Fibroblast of skin of scalp (primary cell): ENCODE measurements at regions not wholly inside any gene's neighbourhood (a gene's known extent, or its start where the extent isn't known, plus 50 kb on each side); places are given as distances from the start of the nearest gene placed in this dataset.

Experiments
- DNase-seq: peaks from one replicate; pipeline ENCODE4 v3.0.0-alpha.2; 2013

DNA sequence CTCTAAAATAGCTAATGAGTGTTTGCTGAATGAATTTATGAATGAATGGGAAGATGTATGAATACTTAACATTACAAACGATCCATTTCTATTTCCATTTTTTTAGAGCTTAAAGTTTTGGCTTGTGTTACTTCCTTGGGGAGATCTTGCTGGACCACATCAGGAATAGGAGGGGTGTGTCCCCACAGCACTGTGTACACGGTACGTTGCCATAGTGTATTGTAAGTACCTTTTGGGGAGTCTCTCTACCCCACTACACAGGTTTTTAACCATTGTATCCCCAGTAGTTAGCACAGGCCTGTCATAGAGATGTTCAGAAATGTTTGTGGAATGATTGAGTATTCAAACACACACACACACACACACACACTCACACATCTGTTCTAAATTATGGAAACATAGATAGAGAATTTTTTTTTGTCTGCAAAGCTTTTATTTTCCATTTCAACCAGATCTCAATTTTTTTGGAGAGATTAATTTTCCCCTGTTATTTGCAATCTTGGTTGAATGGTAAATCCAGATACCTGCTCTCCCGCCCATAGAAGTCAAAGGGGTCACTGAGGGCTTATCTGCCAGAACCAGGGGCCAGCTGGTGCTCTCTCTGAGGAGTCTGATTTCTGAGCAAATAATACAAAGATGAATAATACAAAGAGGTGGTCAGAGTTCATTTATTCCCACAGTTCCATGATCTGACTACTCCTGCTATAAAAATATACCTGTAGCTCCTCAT, 471.0 kb downstream of the INSC start:
- DNase-seq, result no peak

- no peak for DNase-seq
Observed at GRCh38 chr11:15586741-15587473, 472.2 kb downstream of the INSC start.

DNA sequence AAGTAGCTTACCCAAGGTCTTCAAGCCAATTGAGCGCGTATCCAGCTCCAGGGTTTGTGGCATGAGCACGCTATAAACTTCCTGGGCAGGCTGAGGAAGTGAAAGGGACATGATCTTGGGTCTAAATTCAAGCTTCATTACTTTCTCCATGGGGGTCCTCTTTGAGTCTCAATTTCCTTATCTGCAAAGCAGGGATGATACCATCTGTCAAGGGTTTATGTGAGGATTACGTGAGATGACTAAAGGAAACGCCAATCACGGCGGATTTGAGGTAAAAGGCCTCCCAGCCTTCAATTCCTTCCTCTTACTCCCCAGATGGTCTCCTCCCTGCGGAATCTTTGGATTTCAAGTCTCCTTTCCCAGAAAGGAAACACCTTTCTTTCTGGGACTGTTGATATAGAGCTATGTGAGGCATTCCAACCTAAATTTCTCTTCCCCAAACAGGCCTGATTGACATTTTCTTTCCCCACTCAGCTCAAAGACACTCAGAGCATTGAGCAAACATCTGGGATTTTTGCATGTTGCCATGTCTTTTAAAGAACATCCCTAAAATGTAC, 474.4 kb downstream of the INSC start:
- no peak for DNase-seq

- DNase-seq, result no peak
Observed at GRCh38 chr11:15590132-15590531, 475.4 kb downstream of the INSC start.

- no peak for DNase-seq
Observed at GRCh38 chr11:15591112-15591537, 476.4 kb downstream of the INSC start.

GRCh38 chr11:15594607-15595006, 479.9 kb downstream of the INSC start:
- DNase-seq, result no peak

DNA sequence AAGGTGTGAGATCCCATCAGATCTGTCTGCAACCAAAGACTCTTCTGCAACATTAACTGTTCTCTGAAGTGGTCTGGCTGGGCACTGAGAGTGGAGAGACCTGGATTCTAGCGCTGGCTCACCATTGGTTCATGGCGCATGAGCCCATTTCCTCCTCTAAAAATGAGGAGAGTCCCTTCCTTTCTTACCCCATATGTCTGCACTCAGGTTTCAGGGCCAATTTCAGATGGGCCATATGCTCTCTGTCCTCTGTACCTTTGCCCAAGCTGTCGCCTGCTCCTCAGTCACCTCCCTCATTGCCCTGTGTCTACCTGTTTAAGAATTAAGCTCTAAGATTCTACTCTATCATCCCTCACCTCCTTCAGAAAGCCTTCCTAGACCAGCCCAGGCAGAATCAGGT, 484.7 kb downstream of the INSC start:
- no peak for DNase-seq

- DNase-seq, result no peak
Observed at GRCh38 chr11:15602047-15602446, 487.3 kb downstream of the INSC start.

GRCh38 chr11:15602785-15603567, 488.3 kb downstream of the INSC start:
- no peak for DNase-seq

- no peak for DNase-seq
Observed at GRCh38 chr11:15605094-15605493, 490.4 kb downstream of the INSC start.

- DNase-seq, result no peak
Observed at GRCh38 chr11:15607361-15608036, 492.8 kb downstream of the INSC start.

GRCh38 chr11:15609445-15609844, 494.7 kb downstream of the INSC start:
- no peak for DNase-seq

- no peak for DNase-seq
Observed at GRCh38 chr11:15610881-15611280, 496.2 kb downstream of the INSC start.

DNA sequence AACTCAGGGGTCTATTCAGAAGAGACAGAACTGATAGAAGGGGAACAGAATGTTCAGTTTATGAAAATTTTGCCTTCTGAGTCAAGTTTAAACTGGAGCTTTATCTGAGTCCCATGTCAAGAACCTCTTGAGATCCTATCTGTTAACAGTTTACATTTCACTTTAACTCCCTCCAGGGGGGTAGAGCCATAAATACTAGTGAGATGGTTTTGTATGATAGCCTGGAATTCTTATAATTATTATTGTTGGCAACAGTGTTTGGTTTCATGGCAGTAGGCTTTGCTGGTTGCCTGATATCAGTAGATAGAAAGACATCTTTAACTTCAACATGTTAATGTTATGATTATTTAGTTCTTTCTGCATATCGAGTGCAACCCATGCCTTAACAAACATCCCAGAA, 498.5 kb downstream of the INSC start:
- DNase-seq, result no peak

DNA sequence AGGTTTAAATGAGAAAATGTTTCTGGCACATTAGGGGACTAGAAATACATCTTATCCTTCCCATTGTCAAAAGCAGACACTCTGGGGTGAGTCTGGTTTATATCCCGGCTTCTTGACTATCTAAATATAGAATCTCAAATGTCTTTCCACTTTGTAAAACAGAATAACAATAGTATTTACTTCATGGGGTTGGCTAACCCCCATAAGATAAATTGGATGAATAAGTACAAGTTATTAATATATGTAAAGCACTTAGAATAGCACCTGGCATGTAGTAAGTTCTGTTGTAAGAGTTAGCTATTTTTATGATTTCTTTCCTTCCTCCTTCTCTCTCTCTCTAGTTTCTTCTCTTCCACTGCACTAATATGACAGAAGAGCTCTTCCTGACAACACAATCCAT, 499.1 kb downstream of the INSC start:
- DNase-seq, result no peak

DNA sequence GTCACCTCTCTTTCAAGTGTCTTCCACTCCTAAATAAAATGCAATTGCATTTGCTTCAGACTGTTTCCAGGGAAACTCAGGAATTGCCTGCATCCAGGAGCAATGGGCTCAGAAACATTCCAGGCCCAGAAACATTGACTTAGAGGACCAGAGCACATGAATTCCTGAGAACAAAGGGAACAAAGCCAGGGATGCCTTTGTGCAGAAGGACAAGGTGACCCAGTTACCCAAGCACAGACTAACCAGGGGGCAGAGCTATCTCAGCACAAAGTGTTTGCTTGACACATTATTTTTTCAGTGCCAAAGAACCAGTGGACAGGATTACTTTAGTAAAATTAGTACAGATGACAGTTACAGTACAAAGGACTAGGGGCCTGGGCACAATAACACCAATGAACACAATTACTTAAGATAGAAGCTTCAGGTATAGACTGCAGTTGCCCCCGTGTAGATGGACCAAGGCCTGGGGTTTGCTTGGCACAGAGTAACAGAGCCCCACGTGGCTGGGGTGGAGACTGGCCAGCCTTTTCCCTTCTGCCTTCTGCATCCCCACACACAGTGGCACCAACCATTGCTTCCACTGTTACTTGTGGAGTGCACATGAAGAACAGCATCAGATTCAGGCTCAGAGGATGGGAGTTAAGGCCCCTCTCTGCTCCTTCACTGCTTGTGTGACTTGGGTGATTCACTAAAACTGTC, 500.8 kb downstream of the INSC start:
- no peak for DNase-seq

- DNase-seq, result no peak
Observed at GRCh38 chr11:15616130-15617105, 501.7 kb downstream of the INSC start.

DNA sequence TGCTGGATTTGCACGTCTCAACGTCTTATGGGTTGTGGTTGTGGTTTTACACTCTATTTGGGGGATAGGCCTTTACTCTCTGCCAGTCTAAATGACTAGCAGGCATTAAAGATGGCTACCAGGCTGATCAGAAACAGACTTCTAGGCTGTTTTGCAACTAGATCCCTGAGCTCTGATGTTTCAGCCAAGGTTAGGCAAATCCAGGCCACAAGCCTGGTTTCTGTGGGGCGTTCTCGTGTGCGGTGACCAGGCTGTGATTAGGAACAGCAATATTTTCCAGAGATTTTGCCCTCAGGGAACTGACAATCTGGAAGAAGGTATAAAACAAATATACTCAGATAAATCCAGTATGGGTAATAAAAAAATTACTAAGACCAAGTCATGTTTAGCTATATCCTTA, 502.4 kb downstream of the INSC start:
- DNase-seq, result no peak

DNA sequence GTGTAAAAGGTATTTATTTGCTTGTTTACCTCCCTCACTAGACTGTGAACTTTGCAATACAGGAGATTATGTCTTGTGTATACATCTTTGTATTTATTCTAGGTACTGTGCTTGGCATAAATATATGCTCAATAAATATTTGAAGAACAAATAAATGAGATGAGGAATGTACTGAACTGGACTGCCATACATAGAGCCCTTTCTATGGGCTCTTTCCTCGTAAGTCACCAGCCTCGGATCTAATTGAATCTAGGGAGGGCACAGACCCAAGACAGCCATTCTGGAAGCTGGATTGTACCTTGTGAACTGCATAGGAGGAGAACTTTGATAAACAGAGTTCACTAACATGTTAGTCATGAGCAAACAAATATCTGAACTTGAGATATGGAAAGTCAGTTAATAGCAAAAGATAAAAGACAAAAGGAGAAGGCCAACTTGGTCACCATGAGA, 503.9 kb downstream of the INSC start:
- no peak for DNase-seq

DNA sequence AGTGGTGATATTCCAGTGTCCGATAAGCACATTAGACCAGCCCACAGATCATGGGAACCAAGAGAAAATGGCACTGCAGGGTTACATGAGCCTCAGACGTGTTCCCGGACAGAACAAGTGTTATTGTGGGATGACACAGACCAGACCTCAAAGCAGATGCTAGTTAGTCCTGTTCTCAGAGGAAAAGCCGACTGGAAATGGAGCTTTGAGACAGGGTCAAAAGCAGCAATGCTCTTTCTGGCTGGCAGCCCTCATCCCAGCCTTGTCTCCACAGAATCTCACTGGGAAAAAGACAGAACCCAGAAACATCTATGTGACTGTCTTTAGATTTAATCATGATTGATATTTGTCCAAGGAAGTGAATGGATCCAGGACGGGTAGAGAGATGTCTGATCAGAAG, 506.8 kb downstream of the INSC start:
- DNase-seq, result no peak
